ENCODE measurements at regions not wholly inside any gene's neighbourhood (a gene's known extent, or its start where the extent isn't known, plus 50 kb on each side); places are given as distances from the start of the nearest gene placed in this dataset.

- TF ChIP-seq CTCF (conservative IDR thresholded peaks at IDR 0.05; ENCODE audit: low read depth, low read length) (no peak), USF2 (IDR thresholded peaks at IDR 0.05; ENCODE audit: low read depth, low read length) (no peak), POLR2A (IDR thresholded peaks at IDR 0.05; ENCODE audit: low read depth, low read length) (no peak), BHLHE40 (IDR thresholded peaks at IDR 0.05; ENCODE audit: low read depth, low read length) (no peak), RAD21 (IDR thresholded peaks at IDR 0.05; ENCODE audit: low read length) (no peak), CEBPB (IDR thresholded peaks at IDR 0.05; ENCODE audit: low read depth, low read length) (no peak), RFX5 (IDR thresholded peaks at IDR 0.05; ENCODE audit: low read depth, low read length) (no peak), SMC3 (IDR thresholded peaks at IDR 0.05; ENCODE audit: low read depth, low read length) (no peak)
These were observed 415.9 kb downstream of the FGF9 start for GRCh38 chr13:22086597-22087330.
